H4 (cell line): ENCODE measurements at regions not wholly inside any gene's neighbourhood (a gene's known extent, or its start where the extent isn't known, plus 50 kb on each side); places are given as distances from the start of the nearest gene placed in this dataset.
"Not testable (repeated sequence)": the region's sequence is repeated elsewhere in the genome, so short reads cannot be mapped to it uniquely, and the experiment has no call there.

Source experiments
- DNase-seq: peaks from one replicate; pipeline ENCODE4 v3.0.0-alpha.2; 2015; ENCODE audit warnings: low spot score

DNA sequence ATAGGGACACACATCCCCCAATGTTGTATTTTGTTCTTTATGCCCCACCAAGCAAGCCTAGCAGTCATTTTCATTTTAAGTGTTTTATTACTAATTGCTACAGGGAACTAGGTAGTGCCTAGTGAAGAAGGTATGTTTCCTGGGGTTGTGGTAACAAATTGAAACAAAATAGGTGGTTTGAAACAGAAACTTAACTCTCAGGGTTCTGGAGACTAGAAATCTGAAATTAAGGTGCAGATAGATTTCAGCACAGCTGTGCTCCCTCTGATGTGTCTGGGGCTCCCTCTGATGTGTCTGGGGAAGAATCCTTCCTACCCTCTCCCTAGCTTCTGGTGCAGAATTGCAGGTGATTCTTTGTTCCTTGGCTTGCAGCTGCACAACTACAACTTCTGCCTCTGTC lies 390.1 kb downstream of the ZFHX3 start:
- DNase-seq: no peak

DNA sequence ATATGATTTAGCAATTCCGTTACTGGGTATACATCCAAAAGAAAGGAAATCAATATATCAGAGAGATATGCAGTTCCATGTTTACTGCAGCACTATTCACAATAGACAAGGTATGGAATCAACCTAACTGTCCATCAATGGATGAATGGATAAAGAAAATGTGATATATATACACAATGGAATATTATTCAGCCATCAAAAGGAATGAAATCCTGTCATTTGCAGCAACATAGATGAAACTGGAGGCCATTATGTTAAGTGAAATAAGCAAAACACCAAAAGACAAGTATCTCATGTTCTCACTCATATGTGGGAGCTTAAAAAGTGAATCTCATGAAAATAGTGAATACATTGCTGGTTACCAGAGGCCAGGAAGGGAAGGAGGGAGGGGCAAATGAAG lies 390.8 kb downstream of the ZFHX3 start:
- no peak for DNase-seq

DNA sequence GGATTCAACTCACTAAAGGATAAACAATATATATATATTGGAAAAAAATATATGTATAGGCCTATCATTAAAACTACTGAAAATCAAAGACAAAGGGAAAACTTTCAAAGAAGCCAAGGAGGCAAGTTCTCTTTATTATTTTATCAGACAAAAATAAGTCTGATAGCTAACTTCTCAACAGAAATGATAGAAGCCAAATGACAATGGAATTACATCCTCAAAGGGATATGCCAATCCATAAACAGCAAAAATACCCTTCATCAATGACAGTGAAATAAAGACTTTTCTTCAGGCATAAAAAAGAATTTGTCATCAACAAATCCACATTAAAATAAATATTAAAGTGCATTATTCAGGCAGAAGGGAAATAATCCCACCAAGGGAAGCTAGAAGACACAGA lies 393.4 kb downstream of the ZFHX3 start:
- no peak for DNase-seq

DNA sequence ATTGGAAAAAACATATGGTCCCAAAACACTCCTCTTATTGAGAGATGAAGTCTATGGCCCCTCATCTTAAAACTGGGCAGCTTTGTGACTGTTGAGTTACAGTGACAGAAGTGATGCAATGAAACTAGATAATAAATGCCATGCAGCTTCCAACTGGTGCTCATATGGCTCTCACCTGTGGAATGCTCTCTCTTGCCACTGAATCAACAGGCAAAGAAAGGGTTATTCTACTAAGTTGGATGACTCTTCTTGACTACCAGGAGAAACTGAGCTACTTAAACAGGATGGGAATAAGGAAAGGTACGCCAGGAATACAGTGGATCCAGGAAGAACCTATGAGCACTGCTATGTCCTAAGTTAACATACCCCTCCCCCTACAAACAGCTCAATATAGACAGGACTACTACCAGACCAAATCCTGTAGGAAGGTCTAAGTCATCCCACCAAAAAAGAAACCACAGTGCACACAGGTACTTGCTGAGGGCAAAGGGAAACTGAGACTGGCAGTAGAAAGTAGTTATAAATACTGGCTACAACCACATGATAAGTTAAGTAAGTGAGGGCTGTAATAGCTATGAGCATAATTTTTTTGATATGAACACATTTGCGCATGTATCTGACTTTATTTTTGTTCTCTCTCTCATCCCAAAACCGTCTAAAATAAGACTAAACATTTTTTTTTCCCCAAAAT lies 398.5 kb downstream of the ZFHX3 start:
- DNase-seq: no peak

DNA sequence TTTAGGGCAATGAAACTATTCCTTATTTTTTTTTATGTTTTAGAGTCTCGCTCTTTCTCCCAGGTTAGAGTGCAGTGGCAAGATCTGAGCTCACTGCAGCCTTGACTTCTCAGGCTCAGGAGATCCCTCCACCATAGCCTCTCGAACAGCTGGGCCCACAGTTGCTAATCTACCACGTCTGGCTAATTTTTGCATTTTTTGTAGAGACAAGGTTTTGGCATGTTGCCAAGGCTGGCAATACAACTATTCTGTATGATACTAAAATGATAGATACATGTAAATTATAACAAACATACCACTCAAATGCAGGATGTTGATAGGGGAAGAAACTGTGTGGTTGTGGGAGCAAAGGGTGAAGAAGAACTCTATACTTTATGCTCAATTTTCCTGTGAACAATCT lies 401.3 kb downstream of the ZFHX3 start:
- no peak for DNase-seq

- no peak for DNase-seq
Observed at GRCh38 chr16:72645538-72645937, 402.4 kb downstream of the ZFHX3 start.

DNA sequence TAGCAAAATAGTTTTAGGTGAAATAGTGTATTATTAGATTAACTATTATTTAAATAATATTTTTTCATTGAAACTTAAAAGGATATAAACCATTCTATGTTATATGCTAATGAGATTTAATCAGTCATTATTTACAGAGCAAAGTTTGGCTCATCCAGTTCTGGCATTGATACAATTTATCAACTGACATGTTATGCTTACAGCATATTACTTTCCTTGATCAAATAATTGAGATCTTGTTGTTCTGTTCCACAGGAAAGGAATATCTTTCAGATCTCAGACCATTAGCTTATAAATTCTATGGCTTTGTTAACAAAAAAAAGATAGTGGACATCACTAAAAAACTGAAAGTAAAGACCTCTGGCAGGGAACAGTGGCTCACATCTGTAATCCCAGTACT lies 403.0 kb downstream of the ZFHX3 start:
- no peak for DNase-seq

DNA sequence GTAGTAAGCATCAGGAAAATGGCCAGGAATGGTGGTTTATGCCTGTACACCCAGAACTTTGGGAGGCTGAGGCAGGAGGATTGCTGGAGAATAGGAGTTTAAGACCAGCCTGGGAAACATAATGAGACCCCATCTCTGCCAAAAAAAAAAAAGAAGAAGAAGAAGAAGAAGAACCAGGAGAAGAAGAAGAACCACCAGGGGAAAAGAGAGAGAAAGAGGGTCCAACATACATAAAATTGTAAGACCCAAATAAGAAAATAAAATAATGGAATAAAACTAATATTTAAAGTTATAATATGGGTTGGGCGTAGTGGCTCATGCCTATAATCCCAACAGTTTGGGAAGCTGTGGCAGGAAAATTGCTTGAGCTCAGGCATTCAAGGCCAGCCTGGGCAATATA lies 408.4 kb downstream of the ZFHX3 start:
- no peak for DNase-seq

DNA sequence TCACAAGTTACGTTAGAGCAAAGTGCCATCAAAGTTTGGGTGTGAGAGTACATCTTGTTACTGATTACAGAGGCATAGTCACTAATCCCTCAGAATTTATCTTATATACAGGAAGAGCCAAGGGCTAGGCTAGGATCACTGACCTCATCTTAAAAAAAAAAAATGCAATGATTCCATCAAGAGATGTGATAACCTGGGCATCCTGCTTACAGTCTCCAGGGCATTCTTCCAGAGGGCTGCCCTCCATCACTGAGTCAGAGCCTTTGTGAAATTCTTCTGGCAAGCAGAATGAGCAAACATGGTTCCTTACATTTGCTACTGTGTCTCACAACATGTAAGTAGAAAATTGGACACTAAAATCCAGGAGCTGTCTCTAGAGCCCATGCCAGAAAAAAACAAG lies 410.6 kb downstream of the ZFHX3 start:
- peak; percentile 12 for DNase-seq

DNA sequence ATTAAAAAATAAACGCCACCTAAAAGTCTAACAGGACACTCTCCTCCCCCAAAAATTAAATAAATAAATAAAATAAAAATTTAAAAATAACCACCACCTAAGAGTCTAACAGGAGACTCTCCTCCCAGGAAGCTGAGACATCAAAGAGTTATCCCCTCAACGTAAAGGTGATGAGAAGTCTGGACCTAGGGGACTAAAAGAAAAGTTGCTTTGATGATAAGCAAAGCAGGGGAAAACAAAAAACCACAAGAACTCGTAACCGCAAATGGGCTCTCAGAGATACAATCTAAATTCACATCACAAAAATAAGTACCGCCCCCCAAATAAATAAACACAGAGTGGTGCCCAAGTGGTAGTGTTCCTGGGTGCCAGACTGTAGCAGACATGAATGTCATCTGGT lies 412.2 kb downstream of the ZFHX3 start:
- DNase-seq: no peak

GRCh38 chr16:72635104-72635503 lies 412.8 kb downstream of the ZFHX3 start:
- DNase-seq: no peak

DNA sequence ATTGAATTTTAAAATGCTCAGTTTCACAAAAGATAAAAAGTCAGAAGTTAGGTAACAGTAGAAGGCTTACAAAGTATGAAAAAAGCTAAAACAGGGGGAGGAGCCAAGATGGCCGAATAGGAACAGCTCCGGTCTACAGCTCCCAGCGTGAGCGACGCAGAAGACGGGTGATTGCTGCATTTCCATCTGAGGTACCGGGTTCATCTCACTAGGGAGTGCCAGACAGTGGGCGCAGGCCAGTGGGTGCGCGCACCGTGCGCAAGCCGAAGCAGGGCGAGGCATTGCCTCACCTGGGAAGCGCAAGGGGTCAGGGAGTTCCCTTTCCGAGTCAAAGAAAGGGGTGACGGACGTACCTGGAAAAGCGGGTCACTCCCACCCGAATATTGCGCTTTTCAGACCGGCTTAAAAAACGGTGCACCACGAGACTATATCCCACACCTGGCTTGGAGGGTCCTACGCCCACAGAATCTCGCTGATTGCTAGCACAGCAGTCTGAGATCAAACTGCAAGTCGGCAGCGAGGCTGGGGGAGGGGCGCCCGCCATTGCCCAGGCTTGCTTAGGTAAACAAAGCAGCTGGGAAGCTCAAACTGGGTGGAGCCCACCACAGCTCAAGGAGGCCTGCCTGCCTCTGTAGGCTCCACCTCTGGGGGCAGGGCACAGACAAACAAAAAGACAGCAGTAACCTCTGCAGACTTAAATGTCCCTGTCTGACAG lies 420.6 kb downstream of the ZFHX3 start:
- not testable (repeated sequence) for DNase-seq

DNA sequence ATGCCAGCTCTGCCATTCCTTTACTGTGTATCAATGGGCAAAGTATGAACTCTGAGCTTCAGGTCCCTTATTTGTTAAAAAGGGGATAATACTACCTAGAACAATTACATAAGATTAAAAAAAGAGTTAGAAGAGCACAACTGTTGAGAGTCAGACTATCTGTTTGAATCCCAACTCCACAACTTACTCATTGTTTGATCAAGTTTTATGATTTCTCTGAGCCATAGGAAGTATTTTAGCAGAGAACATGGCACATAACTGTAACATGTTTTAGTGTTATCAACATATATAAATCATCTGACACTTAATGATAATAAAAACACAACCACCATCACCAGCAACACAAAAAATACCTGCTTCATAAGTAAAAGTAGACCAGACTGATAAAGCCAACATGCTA lies 421.3 kb downstream of the ZFHX3 start:
- DNase-seq: no peak

GRCh38 chr16:72621651-72622050 lies 426.3 kb downstream of the ZFHX3 start:
- no peak for DNase-seq

DNA sequence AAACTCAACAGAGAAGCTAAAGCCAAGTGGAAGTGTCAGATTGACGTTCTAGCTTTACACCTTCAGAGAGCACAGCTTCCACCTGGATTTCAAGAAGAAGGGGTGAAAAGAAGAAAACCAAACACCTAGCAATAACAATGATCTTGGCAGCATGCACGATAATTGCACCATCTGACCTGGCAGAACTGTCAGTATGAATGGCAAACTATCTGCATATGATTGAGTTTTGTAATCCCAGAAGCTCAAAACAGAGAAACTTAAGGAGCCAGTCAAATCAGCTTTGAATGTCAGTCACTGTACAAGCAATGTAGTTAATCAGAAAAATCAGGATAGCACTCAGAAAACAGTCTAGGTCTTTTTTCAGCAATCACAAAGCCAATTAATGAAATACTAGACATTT lies 427.1 kb downstream of the ZFHX3 start:
- no peak for DNase-seq

DNA sequence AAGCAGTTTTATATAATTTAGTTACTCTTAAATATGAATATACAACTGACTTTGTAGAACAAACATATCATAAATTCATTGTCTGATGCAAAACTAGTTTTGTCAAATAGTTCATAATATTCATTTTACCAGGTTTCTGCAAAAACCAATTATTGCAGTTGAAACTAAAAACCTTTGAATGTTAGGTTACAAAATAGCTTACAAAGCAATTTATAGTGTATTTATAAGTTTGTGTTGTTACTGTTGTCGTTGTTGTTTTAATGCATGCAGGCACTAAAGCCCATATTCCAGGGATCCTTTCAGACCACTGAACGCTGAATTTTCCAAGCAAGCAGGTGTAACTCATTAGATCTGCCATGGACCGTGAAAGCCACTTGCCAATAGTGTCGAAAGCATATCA lies 427.6 kb downstream of the ZFHX3 start:
- no peak for DNase-seq

DNA sequence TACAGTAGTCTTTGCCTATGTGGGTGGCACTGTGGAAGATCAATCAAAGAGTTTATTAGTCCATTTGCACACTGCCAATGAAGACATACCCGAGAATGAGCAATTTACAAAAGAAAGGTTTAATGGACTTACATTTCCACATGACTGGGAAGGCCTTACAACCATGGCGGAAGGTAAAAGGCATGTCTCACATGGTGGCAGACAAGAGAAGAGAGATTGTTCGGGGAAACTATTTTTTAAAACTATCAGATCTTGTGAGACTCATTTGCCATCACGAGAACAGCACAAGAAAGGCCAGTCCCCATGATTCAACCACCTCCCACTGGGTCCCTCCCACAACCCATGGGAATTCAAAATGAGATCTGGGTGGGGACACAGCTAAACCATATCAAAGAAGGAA lies 432.1 kb downstream of the ZFHX3 start:
- DNase-seq: no peak

DNA sequence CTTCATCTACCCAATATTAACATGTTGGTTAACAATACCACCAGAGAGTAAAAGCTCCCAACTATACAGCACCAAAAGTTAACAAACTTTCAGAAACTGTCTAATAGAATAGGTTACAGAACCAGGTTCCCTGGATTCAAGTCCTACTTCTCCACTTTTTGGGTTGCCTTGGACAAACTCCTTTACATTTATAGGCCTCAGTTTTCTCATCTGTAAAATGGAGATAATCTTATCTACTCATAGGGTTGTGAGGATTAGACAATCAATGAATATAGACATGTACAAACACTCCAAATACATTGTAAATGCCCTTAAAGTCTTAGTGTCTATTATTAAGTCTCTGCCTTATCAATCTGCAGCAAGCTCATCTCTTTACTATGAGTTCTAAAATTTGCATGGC lies 435.2 kb downstream of the ZFHX3 start:
- DNase-seq: no peak

DNA sequence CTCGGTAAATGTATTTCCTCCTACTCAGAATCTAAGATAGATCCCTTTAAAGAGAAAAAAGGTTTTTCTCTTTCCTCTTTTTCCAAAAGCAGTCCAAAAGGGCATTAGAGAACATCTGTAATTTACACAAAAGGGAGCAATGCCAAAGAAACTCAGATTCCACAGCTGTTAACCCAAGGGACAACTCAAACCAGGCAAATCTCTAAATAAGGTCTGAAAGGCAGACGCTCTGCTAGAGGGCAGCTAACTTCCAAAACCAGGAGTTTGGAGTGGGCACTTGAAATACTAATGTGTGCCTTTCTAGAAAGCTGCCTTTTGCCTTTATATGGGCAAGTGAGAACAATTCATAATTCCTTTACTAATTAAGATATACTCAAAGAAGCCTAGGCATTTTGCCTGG lies 435.7 kb downstream of the ZFHX3 start:
- DNase-seq: no peak

- DNase-seq: no peak
Observed at GRCh38 chr16:72609933-72610332, 438.0 kb upstream of the PMFBP1 start.

DNA sequence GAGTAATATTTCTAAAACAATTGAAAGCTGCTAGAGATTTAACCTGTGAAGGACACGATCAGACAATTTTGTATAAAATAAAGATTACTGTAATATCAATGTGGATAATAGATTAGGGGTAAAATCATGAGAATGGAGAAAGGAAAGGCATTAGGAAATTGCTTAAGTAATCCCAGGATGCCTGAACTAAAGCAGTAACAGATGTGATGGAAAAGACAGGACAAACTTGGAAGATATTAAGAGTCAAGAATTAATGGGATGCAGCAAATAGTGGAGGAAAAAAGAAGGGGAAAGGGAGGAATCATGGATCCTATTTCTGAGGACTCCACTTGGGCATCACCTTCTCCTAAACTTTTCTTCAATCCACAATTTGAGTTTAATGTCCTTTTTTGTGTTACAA lies 437.1 kb upstream of the PMFBP1 start:
- DNase-seq: no peak

DNA sequence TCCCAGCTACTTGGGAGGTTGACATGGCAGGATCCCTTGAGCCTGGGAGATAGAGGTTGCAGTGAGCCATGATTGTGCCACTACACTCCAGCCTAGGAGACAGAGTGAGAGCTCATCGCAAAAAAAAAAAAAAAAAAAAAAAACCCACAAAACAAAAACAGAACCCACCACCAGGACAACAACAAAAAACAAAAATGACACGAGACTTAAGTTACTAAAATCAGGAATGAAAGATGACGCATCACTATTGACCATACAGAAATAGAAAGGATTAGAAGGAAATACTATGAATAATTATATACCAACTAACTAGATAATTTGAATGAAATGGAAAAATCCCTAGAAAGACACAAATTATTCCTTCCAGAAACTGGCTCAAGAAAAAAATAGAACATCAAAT lies 432.4 kb upstream of the PMFBP1 start:
- DNase-seq: no peak

GRCh38 chr16:72602499-72602898 lies 430.5 kb upstream of the PMFBP1 start:
- no peak for DNase-seq

- no peak for DNase-seq
Observed at GRCh38 chr16:72598696-72599095, 426.7 kb upstream of the PMFBP1 start.
